SHP77 treated with DMSO at 0.1 percent for 48 hours (cell line): ENCODE measurements at regions not wholly inside any gene's neighbourhood (a gene's known extent, or its start where the extent isn't known, plus 50 kb on each side); places are given as distances from the start of the nearest gene placed in this dataset.

Experiments used
- DNase-seq: peaks from one replicate; lab custom pipeline; 2025; lab: John Stamatoyannopoulos, UW

GRCh38 chr2:51650769-51651168 lies 618.8 kb upstream of the NRXN1 start:
- no peak for DNase-seq

DNA sequence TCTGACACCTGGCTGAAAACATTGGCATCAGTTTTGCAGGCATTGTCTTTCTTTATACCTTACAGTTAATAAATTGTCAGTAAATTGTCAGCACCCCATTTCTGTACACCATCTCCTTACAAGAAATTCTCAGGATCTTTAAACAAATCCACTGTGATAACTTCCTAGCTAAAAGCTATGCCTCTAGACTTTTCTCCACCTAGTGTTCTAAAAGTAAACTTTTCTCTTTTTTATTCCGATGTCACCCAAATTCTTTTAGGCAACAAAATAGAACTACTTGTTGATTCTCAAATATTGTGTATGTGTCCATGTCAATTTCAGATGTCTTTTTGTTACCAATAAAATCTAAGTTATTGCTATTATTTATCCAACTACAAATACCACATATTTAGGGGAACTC lies 617.4 kb upstream of the NRXN1 start:
- DNase-seq, result no peak

DNA sequence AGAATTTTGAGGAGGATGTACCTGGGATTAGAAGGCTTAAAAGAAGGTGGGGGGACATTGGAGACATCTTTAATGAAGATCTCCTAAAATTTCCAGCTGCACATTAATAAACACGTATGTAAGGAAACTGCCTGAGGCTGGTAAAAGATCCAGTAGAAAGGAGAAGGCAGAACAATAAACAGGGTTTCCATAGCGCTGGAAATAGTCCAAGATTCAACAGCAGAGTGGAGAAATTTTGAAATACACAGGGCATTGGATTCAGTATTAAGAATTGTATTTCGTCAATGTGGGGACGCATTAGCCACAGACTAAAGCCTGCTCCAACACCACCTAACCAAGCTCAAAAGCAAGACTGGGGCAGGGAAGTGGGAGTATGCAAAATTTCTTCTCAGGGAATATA lies 606.9 kb upstream of the NRXN1 start:
- no peak for DNase-seq

DNA sequence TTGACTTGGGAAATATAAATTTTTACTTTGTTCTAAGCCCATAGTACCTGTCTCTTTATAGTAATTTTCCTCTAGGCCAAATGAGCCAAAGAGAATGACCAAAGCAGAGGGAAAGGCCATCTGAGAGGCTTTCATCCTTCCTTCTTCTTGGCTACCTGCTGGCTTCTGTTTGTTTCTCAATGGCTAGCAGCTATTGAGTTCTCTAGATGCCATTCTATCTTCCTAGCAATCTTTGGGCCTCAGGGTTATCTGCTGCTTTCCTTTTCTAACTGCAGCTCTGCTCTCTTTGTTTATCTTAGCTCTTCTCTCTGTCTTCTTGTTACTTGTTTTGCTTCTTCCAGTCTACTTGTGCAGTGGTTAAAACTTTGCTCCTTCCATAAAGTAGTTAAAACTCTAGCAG lies 601.1 kb upstream of the NRXN1 start:
- DNase-seq, result no peak

GRCh38 chr2:51629406-51629805 lies 597.5 kb upstream of the NRXN1 start:
- no peak for DNase-seq

DNA sequence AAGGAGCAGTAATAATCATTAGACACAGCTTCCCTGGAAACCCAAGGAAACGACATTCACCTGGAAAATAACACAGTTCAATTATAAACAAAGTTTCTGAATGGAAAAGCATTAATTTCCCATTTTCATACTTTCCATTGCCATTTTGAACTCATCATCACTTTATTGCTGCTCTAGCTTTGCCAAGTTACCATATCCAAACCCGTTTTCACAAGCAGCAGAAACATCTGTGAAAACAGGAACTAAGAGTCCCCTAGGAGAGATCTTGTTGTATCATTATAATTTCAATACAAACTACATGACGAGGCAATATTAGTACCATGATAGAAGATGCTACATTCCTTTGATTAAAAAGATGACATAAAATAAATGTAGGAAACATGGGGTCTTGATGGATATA lies 597.0 kb upstream of the NRXN1 start:
- no peak for DNase-seq

GRCh38 chr2:51624995-51625394 lies 593.1 kb upstream of the NRXN1 start:
- no peak for DNase-seq

- no peak for DNase-seq
These were observed 588.9 kb upstream of the NRXN1 start for GRCh38 chr2:51620796-51621195.

DNA sequence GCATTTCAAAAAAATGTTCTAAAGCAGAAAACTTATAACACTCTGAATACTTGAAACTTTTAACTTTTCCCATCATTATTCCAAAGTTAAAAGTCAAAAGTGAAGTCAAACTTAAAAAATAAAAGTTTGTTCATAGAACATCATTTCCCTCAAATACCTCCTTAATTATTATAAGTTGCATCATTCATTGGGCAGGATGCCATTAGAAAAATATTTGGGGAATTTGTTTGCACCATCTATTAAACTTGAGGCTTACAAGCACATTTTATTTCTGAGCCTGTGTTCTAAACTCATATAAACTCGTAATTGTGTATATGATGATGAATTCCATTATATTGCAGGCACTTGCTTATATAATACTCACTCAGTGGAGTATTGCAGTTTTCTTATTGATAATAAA lies 588.0 kb upstream of the NRXN1 start:
- DNase-seq, result no peak

DNA sequence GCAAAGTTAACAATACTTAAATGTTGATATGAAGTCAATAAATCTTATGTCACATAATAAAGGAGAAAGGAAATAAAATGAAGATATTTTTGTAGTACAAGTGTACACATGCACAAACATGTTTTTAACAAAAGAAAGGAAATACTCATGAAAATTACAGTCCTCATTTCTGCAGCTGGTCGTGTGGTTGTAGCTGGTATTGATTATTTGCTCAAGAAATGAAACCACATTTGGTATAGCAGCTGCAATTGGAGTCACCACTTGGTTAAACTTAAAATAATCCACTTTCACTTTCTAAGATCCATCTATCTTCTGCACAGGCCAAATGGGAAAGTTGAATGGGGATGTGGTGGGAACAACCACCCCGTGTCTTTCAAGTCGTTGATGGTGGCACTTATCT lies 580.5 kb upstream of the NRXN1 start:
- no peak for DNase-seq

- DNase-seq, result no peak
These were observed 569.8 kb upstream of the NRXN1 start for GRCh38 chr2:51601706-51602105.

DNA sequence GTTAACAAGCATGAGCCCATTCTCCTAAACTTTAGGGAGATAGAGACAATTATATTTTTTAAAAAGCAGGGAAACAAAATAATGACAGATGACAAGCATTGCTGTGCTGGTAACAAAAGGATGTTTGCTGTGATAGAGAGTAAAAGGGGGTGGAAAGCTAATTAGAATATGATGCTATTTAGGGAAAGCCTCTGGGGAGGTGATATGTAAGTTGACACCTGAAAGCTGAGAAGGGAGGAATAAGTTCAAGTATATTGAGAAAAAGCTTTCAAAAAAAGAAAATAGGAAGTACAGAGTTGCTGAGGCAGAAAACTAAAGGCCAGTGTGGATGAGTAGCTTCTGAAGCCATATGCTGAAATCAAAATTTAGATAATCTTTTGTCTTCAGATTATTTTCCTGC lies 565.2 kb upstream of the NRXN1 start:
- no peak for DNase-seq

GRCh38 chr2:51595836-51596235 lies 563.9 kb upstream of the NRXN1 start:
- DNase-seq, result no peak

DNA sequence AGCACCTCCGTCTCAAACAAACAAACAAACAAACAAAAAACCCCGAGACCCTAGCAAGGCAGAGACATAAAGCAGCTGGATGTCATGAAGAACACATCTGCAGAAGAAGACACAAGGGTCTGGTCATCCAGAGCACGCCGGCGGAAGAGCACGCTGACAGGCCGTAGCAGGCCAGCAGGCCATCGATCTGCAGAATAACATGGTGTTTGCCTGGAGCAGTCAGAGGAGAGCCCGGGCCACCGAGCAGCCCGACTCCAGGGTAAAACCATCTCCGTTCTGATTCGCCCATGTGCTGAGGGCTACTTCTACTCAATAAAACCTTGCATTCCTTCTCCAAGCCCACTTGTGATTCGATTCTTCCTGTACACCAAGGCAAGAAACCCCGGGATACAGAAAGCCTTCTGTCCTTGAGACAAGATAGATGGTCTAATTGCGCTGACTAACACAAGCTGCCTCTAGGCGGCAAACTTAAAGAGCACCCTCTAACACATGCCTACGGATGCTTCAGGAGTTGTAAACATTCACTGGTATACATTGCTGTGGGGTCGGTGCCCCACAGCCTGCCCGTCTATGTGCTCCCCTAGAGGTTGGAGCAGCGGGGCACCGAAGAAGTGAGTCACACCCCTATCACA lies 549.8 kb upstream of the NRXN1 start:
- DNase-seq, result no peak

DNA sequence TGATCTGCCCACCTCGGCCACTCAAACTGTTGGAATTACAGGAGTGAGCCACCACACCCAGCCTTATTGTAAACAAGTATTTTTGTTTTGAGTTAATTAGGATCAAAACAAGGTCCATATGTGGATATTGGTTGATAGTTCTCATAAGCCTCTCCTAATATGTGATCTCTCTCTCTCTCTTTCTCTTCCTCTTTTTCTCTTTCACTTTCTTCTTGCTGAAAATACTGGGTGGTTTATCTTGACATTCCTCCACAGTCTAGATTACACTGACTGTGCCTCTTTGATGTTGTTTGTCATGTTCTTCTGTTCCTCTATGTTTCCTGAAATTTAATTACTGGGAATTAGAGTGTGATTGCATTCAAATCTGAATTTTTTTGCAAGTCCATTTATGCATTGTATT lies 547.5 kb upstream of the NRXN1 start:
- DNase-seq, result no peak

- no peak for DNase-seq
These were observed 543.2 kb upstream of the NRXN1 start for GRCh38 chr2:51575181-51575580.

DNA sequence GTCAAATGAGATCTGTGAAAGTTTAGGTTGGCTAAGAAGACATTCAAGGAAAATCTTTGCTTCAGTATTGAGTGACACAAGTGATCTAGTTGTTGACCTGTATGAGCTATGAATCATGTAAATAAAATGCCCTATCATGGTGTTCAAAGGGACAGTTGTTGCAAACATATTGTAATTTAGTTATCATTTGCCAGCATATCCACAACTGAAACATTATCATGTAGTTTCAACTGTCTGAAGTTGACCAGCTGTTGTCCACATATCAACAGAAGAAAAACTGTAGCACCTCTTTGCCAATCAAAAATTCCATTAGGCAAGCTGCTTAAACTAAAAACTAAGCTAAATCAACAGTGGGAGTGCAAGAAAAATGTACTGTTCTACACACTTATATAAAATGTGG lies 527.1 kb upstream of the NRXN1 start:
- no peak for DNase-seq

DNA sequence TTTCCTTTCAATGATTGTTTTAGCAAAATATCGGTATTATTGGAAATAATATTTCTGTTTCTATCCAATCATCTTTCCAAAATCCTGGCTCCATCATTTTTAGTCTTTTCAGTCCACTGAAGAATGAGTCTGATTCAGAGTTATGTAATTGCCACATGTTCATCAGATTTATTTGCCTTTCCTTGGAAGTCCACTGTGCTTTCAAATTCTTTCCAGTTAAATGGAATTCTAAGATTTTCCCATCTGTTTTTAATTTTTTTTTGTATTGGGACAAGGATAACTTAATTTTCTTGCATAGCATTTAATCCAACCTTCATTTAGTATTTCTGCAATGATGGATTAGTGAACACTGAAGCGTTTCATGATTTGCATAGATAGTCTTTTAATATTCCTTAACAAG lies 521.5 kb upstream of the NRXN1 start:
- no peak for DNase-seq

- DNase-seq, result no peak
These were observed 503.8 kb upstream of the NRXN1 start for GRCh38 chr2:51535763-51536162.

DNA sequence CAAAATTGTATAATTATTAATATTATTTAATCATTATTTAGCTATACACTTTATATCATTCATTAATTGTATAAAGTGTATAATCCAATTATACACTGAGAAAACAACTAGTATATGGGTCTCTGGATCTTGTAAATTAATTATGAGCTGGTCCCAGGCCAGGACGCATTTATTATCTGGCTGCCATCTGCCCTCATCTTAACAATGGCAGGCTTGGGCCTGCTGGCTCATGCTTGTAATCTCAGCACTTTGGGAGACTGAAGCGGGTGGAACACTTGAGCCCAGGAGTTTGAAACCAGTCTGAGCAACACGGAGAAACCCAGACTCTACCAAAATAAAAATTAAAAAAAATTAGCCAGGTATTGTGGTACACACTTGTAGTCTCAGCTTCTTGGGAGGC lies 502.2 kb upstream of the NRXN1 start:
- DNase-seq, result no peak

DNA sequence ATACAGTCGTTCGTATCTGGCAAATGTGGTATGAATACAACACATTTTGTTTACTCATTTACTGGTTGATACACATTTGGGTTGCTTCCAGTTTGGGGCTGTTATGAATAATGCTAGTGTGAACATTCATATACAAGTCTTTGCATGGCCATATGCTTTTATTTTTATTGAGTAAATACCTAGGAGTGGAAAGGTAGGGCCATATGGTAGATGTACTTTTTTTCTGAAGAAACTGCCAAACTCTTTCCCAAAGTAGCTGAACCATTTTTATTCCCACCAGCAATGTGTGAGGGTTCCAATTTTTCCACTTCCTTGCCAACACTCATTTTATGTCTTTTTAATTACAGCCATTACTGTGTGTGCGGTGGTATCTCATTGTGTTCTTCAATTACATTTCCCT lies 496.2 kb upstream of the NRXN1 start:
- no peak for DNase-seq

GRCh38 chr2:51526766-51527165 lies 494.8 kb upstream of the NRXN1 start:
- no peak for DNase-seq

GRCh38 chr2:51516667-51517066 lies 484.7 kb upstream of the NRXN1 start:
- no peak for DNase-seq

DNA sequence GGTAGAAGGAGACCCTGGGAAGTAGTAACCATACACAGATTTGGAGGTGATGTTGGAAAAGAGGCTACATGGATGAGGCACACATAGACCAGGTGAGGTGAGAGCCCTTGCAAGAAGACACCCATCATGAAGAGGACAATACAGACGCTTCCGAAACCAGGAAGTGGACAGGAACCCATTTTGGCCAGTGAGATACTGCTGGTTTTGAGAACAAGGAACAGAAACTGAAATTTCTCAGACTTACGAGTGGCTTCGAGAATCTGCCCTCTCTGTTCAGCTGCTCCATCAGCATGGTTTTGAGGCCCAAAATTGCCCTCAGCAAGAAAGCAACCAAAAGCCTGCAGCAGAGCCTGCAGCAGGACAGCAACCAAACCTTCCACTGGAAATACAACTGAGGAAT lies 479.1 kb upstream of the NRXN1 start:
- DNase-seq, result no peak

GRCh38 chr2:51510303-51510702 lies 478.4 kb upstream of the NRXN1 start:
- no peak for DNase-seq
